GM18868 (cell line): ENCODE measurements at regions not wholly inside any gene's neighbourhood (a gene's known extent, or its start where the extent isn't known, plus 50 kb on each side); places are given as distances from the start of the nearest gene placed in this dataset.

Source experiments
- ATAC-seq: cut with Tn5 transposase; IDR thresholded peaks from one replicate; pipeline ENCODE4 v1.9.1; 2021; ENCODE audit warnings: mild to moderate bottlenecking, moderate library complexity; ENCODE audit not compliant: unreplicated experiment

- ATAC-seq = no peak
Observed at GRCh38 chr6:139823099-139823807, 448.8 kb upstream of the CITED2 start.

GRCh38 chr6:139821676-139822223 is 447.3 kb upstream of the CITED2 start:
- no peak for ATAC-seq

- no peak for ATAC-seq
Observed at GRCh38 chr6:139820210-139820609, 445.8 kb upstream of the CITED2 start.

- no peak for ATAC-seq
Observed at GRCh38 chr6:139819776-139820175, 445.3 kb upstream of the CITED2 start.

GRCh38 chr6:139812939-139813338 is 438.5 kb upstream of the CITED2 start:
- ATAC-seq = no peak

- no peak for ATAC-seq
Observed at GRCh38 chr6:139801571-139802321, 427.3 kb upstream of the CITED2 start.

- ATAC-seq = peak; percentile 97
Observed at GRCh38 chr6:139800837-139801236, 426.4 kb upstream of the CITED2 start.

GRCh38 chr6:139790527-139790926 is 416.1 kb upstream of the CITED2 start:
- no peak for ATAC-seq

- ATAC-seq = no peak
Observed at GRCh38 chr6:139784222-139784769, 409.8 kb upstream of the CITED2 start.

- no peak for ATAC-seq
Observed at GRCh38 chr6:139779988-139780774, 405.7 kb upstream of the CITED2 start.

- no peak for ATAC-seq
Observed at GRCh38 chr6:139778688-139779087, 404.2 kb upstream of the CITED2 start.

GRCh38 chr6:139778106-139778505 is 403.7 kb upstream of the CITED2 start:
- no peak for ATAC-seq

- ATAC-seq = no peak
Observed at GRCh38 chr6:139777202-139777970, 402.9 kb upstream of the CITED2 start.

- ATAC-seq = no peak
Observed at GRCh38 chr6:139776041-139776440, 401.6 kb upstream of the CITED2 start.

GRCh38 chr6:139768196-139768595 is 393.7 kb upstream of the CITED2 start:
- no peak for ATAC-seq

- ATAC-seq = no peak
Observed at GRCh38 chr6:139766796-139767195, 392.3 kb upstream of the CITED2 start.

GRCh38 chr6:139765825-139766285 is 391.4 kb upstream of the CITED2 start:
- ATAC-seq = no peak

- peak; percentile 77 for ATAC-seq
Observed at GRCh38 chr6:139764498-139764986, 390.1 kb upstream of the CITED2 start.

GRCh38 chr6:139763468-139764210 is 389.2 kb upstream of the CITED2 start:
- ATAC-seq = no peak
